ENCODE measurements at regions not wholly inside any gene's neighbourhood (a gene's known extent, or its start where the extent isn't known, plus 50 kb on each side); places are given as distances from the start of the nearest gene placed in this dataset.

DNA sequence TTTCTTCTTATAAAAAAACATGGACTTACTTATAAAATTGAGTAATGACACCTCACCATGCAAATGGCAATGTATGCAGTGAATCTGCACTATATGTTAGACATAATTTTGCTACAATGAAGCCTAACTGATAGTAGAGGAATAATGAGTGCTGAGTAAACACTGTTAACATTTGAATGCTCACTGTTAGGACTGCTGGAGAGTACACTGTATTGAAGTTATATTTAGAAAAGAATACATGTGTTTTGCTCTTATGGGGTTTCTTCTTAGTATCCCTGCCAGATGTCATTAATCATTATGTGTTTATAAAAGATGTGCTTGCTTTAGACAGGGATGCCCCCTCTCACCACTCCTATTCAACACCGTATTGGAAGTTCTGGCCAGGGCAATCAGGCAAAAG, 111.1 kb upstream of the ZP4 start:
- TF ChIP-seq CTCF (IDR thresholded peaks at IDR 0.05; ENCODE audit: extremely low read depth in 1 of 2, insufficient read depth in 1 of 2, low read depth in 1 of 2, low read length in 2 of 2) (no peak), POLR2AphosphoS5 (IDR thresholded peaks at IDR 0.05; ENCODE audit: insufficient read depth, low read depth, low read length) (no peak), POLR2A (IDR thresholded peaks at IDR 0.05; ENCODE audit: low read depth, low read length) (no peak), FOS (IDR thresholded peaks at IDR 0.05; ENCODE audit: borderline replicate concordance, insufficient read depth, low read length) (no peak)
- TF ChIP-seq, protein P1, sequence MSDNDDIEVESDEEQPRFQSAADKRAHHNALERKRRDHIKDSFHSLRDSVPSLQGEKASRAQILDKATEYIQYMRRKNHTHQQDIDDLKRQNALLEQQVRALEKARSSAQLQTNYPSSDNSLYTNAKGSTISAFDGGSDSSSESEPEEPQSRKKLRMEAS (IDR thresholded peaks at IDR 0.05; ENCODE audit: insufficient read depth, insufficient read length) = no peak

Data from endothelial cell of umbilical vein (primary cell).